OCI-M1 (cell line): ENCODE measurements at regions not wholly inside any gene's neighbourhood (a gene's known extent, or its start where the extent isn't known, plus 50 kb on each side); places are given as distances from the start of the nearest gene placed in this dataset.

Experiments
- DNase-seq: peaks from one replicate; lab custom pipeline; 2025; lab: John Stamatoyannopoulos, UW

DNA sequence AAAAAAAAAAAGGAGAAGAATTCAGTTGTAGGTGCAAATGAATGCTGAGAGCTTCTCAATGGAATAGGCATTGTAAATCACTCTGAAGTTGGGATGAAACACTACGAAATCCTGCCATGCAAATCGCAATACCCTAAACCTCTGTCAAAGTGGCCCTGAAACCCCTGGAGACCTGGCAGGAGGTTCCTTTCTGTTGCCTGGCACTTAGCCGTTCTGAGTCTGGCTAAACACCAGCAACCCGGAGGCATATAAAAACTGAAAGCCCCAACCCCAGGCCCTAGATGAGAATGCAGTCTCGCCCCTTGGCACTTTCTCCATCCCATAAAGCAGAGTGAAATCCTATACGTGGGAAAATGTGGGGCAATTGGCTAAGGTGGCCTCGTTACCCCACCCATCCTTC is 151.5 kb upstream of the PARP11 start:
- no peak for DNase-seq

DNA sequence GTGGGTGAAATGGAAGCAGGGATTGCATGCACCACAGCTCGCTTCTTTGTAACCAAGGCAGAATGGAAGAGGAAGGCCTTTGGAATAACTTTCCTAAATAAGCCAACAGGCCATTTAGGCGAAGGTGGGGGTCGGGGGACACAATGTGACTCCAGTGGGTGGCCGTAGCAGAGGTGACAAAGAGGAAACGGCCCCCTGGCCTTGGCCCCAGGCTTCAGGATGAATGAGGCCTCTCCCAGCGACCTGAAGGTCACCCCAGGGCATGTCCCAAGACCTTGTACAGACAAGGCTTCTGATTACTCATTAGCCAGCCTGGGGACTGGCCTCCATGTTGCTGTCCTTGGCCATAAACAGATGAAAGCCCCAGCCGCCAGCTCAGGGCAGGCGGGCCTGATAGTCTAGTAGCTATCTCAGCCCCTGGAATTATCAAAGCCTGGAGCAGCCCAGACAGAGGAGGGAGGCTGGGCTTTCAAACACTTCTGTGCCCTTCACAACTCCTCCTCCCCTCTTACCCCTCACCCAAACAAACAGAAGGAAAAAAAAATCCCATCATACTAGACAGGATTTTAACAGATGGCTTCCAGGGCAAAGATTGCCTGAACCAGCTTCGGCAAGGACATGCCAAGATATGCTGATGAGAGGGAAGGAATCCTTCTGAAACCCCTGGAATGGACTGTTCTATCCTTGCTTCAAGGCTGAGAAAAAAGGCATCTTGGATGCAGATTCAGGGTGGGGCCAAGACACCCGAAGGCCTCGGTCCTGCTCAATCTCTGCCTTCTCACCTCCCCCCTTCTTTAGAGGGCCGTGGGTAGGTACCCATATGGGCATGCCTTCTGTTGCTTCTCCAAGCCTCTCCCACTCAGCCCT is 142.3 kb upstream of the PARP11 start:
- DNase-seq: no peak

DNA sequence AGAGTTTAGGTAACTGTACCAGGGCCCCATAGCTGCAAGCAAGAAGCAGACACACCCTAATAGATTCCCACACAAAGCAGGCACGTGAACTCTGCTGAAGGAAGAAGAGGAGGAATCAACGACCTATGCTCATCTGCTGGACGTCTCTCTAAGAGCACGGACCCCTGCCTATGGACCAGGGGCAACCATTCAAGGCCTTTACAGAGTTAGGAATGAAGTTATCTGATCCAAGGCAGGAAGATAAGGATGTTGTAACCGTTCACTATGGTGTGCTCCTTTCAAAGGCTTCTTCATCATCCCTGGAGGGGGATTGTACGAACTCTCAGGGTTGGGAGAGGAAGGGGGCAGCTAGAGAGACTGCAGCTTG is 141.6 kb upstream of the PARP11 start:
- DNase-seq: no peak

DNA sequence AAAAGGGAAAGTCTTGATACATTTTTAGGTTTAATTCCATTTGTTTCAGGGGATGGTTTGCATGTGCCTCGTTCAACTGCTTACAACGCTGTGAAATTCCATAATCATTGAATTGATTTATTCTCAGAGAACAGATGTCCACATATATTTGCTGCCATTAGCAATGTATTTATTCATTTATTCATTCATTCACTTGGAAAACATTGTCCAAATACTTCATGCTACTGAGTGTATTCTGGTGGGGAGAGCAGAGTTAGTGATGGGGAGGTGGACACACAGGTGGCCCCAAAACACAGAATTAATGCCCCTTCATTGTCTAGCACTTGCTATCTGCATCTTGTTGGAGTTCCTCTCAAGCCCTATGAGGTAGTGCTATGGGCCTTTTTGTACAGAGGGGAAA is 141.2 kb upstream of the PARP11 start:
- DNase-seq: no peak

DNA sequence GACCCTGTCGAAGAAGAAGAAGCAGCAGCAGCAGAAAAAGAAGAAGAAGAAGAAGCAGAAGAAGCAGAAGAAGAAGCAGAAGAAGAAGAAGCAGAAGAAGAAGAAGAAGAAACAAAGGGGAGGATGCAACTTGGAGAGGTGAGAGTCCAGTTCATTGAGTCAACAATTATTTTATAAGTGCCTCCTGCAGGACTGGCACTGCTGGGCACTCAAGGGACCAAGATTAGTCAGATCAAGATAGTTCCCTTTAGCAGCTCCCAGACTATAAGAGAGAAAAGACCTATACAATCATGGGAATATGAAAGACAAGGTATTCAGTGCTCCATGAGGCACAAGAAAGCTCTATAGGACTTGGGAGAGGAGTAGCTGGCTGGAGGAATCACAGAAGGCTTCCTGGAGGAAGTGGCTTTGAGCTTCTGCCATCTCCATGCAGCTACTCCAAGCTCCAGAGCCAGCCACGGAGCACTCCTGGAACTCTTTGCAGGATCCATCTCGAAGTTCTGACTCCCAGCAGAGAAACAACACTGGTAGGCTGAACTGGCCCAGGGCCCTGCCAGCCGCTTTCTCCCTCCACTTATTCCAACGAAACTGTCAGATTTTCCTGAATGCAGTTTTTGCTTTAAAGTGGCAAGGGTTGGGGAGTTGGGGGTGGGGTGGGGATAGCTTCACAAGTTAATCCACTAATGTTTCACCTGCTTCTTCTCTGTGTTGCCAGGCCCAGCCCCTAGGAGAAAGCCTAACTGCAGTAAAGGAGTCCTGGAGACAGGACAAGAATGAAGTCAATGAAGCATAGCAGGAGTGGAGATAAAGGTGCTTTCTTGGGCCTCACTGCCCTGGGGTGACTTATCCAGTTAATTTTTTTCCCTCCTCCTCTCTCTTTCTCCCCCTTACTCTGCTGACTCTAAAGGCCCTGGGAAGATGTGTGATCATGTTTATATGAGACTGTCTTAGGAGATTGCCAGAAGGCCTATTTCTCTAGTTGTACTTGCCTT is 140.1 kb upstream of the PARP11 start:
- no peak for DNase-seq

DNA sequence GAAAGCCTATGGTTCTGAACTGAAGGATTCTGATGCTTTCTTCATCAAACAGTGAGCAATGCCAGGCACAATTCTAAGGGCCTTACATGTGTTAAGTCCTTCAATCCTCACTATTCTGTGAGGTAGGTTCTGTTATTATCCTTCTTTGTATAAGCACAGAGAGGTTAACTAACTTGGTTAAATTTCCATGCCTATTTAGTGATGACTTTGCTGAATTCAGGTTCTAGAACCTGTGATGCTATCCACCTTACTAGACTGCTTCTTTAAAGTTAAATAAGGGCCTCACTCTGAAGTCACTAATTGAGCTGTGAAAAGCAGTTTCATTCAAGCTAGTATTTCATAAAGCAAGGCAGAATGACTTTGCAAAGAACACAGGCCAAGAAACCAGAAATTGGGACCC is 138.9 kb upstream of the PARP11 start:
- no peak for DNase-seq

DNA sequence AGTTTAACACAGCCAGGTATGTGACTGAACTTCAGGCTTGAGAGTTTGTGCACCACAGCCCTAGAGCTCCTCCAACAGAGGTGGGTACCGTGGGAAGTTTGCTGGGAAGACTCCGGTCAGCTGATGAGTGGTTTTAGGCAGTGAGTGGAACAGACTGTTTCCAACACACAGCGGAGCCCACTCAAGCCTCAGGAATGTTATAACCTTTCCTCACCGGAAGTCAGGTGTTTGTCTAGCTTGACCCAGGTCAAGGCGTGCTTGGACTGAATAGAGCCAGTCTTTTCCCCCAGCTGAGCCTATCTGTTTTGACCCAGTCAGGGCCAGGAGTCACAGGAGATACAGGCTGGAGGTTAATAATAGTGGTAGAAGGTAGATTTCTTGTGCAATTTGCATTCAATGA is 138.4 kb upstream of the PARP11 start:
- DNase-seq: no peak

DNA sequence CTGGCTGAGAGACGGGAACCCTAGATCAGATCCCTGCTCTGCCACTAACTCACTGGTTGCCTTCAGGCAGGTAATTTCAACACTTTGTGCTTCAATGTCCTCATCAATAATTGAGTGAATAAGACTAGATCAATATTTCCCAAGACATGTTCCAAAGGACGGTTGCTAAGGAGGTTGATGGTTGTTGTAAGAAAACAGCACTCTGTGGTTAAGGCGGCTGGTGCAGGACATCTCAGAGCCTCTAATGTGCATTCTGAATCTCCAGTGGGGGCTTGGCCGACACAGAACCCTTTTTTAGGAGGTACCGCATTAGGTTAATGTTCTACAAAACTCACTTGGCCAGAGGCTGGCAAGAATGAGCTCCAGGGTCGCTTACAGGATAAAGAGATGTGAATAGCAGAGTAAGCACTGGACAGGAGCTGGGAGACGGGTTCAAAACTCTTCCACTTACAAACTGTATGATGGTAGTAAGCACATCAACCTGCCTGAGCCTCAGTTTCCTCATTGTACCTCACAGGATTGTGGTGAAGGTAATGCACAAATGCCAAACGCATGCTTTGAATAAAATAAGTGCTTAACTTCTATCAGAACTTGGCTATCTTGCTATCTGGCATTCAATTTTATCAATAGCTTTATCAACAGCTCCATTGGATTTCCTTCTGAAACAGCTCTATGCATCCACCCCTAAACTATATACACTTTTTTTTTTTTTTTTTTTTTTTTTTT is 136.9 kb upstream of the PARP11 start:
- DNase-seq: no peak

DNA sequence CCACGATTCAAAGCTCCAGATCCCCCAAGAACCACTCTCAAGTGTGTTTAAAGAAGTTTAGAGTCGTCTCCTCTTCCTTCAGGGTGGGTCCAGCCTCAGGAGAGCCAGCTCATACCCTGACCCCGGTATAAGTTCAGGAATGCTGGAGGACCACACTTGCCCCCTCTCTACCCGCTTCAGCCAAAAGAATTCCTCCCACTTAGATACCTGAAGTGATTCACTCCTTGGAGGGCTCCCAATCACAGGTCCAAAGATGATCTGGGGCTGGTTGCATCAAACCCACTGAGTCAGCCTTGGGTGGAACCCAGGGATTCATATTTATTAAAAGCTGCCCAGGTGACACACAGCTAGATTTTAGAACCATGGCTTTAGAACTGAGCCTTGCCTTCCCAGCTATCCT is 133.5 kb upstream of the PARP11 start:
- no peak for DNase-seq

DNA sequence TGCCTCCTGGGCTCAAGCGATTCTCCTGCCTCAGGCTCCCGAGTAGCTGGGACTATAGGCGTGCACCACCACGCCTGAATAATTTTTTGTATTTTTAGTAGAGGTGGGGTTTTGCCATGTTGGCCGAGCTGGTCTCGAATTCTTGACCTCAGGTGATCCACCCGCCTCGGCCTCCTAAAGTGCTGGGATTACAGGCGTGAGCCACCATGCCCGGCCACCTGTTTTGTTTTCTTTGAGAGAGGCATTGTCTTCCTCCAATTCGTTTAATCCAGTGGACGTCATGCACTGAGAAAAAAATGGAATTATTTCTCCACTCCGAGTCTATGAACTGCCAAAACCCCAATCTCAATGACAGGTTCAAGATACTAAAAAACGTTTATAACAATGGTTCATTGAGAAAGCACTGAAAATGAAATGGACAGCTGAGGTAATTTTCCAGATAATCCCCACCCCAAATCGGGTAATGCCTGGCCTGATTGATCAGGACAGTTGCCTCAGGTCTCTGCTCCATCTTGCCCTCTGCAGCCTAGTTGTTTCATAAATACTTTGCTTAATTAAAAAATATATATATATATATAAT is 132.7 kb upstream of the PARP11 start:
- no peak for DNase-seq

DNA sequence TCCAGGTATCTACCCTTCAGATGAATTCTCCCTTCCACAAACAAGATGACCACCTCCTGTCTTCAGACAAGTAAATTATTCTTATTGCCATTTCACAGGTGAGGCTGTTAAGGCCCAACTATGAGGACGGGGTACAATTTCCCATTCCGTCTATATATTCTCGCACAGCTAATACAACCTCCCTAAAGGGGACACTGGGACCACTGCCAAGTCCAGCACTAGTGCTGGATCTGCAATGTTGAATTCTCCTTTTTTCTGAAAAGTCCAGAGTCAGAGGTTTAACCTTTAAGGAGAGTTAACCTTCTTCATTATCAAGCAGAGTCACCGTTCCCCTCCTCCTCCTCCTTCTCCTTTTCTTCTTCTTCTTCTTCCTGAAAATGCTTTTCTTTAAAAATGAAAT is 130.4 kb upstream of the PARP11 start:
- no peak for DNase-seq

DNA sequence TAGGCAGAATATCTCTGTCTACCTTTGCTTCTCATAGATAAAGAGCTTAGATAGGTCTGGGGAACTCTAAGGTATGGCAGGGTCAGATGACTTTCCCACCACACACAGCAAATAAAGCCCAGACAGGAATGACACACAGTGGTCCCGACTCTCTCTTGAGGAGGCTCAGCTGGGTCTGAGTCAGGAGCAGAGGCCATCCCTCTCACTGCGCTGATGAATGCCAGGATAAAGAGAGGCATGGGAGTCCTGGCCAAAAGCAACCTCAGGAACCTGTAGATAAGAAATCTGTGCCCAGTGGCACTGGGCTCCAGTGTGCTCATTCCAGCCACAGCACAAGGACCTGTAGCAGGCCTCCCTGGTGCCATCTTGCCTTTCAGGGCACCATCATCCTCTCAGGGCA is 129.4 kb upstream of the PARP11 start:
- DNase-seq: no peak

DNA sequence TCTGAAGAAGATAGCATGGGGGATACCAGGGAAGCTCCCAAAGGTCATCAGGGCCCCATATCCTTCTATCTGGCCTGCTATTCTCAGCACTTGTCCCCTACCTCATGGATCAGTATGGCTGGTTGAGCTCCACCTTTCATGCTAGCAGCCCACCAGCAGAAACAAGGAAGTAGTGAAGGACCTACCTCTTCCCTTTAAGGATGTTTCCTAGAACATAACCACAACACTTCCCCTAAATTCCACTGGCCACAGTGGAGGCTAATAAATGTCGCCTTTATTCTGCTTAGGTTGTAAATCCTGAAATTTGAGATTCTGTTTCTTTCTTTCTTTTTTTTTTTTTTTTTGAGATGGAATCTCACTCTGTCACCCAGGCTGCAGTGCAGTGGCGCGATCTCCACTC is 128.6 kb upstream of the PARP11 start:
- DNase-seq: no peak

DNA sequence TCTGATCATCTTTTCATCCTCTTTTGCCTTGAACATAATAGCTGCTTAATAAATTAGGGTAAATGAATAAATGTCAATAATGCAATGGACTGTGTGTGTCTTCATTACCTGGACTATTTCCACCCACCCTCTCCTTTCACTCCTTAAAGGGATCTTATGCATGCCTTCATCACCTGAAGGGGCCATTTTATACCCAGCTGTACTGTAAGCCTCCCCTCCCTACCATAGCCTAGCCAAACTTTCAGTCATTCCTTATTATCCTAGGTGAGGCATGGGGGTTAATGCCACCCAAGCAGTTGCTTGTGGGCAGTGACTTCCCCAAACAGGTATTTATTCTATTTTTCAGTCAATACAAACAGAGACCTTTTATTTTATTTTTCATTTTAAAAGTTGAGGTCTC is 127.8 kb upstream of the PARP11 start:
- no peak for DNase-seq

DNA sequence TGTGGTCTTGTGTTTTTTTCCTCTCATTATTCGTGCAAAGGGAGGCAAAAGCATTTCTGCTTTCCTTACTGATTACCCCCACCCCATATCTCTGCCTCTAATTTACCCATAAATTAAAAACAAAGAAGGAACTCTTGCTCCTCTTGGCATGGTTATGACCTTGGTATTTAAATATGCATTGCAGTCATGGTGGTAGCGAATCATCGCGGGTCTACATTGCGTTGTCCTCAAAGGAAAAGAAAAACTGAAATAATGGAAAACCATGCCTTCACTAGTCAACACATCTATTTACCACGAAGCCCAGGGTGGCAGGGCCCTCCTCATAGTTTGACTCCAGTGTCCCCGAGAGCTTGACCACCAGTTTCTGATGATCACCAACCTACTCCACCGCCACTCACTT is 126.7 kb upstream of the PARP11 start:
- no peak for DNase-seq

DNA sequence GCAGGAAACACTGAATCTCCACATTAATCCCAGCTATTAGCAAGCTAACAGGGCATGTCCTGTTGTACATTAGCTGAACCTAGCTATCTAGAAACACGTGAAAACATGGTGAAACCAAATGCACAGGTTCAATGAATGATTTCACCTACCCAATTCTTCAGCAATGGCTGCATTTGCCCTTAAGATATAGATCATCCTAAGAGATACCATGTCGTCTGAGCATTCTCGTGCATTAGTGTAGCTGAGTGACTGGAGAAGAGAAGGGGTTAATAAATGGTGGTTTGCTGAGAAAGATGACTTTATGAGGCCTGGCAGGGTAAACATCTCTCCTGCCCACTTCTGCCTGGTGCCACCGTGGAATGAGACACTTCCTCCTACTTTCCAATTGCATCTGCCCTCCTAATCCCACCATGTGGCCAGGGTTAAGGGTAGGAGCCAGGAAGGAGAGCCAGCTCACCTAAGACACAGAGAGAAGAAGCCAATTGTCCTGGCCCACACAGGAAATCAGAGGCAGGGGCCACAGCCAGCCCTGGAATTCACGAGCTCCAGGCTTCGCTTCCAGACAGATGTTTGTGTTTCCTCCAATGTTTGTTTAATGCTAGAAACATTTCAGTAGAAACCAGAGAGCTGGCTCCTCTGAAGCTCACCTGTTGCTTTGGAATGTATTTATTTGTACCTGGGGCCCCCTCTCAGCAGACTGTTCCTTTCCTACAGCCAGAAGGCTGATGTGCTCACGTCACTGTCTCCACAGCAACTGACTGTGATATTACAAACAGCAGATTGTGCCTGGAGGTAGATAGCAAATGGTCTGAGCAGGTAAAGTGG is 126.0 kb upstream of the PARP11 start:
- no peak for DNase-seq

DNA sequence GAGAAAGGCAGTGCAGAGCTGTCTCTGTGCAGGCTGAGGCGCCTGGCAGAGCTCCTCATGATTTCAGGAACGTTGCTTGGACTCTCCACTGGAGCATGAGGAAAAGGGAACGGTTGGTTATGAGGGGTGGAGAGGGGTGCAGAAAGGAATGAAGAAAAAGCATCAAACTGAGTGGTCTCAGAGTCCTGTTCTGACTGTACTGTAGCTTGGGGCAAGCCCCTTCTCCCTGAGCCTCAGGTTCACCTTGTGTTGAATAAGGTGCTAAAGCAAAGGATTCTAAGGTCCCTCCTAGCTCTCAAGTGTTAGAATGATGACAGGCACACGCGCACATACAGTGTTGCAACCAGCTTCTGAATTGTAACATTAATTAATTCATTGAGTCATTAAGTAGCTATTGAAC is 125.2 kb upstream of the PARP11 start:
- no peak for DNase-seq

DNA sequence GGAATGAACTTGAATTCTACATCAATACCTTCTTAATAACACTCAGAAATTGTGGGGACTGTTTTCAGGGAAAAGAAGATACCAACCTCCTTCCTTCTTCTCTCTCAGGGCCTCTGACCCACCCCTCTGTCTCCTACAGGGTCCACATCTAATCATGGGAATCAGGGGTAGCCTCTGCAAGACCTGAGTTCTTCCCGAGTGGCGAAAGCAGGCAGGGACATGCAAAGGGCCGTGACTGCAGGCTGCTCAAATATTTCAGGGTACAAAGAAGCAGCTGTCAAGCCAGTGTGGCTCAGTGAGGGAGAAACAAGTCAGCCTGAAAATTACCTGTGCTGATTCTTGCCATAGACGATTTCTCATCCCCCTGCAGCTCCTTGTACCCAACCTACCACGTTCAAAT is 123.1 kb upstream of the PARP11 start:
- no peak for DNase-seq

DNA sequence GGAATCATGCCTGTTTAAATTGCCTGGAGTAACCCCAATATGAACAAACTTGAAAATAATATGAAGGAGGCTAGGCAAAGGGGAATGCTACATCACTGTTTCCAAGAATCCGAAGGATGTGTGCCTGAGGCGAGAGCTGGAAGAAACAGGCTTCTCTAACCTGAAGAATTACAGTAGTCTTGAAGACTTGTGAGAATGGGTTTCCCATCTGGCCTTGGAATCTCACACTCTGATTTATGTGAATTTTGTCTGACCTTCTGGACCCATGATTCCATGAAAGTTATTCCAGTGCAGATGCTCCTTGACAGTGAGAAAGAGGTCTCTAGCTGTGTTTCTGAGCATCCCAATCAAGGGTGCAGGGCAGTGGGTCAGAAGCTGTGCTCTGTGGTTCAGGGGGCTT is 122.1 kb upstream of the PARP11 start:
- no peak for DNase-seq

DNA sequence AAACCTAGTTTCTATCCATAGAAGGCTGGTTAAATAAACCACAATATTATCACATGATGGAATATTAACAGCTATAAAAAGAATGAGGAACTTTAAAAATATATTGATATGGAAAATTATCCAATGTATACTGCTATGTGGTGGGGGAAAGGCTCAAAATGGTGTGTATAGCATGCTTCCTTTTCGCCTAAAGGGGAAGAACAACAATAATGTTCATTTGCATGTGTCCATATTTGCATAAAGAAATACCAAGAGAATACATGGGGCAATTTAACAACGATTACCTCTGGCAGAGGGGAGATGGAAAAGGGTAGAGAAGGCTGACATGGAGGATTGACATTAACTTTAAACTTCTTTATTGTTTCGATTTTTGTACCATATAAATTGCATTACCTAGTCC is 121.3 kb upstream of the PARP11 start:
- DNase-seq: no peak

DNA sequence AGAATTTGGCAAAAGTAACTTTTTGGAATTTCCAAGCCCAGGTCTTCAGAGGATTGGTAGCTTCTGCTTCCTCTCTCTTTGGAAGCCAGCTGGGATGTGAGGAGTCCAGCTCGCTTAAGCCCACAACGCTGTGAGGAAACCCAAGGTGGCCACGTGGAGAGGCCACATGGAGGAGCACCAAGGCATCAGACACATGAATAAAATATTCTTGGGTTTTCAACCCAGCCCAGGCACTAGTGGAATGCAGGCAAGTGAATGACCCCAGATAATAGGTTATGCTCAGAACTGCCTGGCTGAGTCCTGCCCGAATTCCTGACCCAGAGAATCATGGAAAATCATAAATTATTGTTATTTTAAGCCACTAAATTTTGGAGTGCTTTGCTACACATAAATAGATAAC is 119.7 kb upstream of the PARP11 start:
- DNase-seq: no peak
